ENCODE measurements at regions not wholly inside any gene's neighbourhood (a gene's known extent, or its start where the extent isn't known, plus 50 kb on each side); places are given as distances from the start of the nearest gene placed in this dataset.
"Not testable (repeated sequence)": the region's sequence is repeated elsewhere in the genome, so short reads cannot be mapped to it uniquely, and the experiment has no call there.

DNA sequence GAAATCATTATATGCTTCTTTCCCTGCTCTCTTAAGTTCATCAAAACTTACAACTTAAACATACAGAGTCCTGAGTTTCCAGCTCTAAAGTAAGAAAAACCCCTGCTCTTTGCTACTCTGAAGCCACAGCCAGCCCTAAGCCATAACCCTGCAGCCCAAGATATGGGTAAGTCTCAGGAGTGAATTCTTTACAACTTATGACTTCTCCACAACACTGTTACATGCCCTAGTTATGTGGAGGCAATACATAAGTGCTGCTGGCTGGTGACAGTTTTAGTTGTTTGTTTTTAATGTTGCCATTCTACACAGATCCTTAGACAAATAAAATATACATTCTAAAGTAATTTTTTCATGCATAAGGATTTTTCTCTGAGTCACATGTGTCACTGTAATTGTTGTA is 100.2 kb downstream of the FBXO8 start:
- no peaks in the 10 kb centered on the region for H3K27me3 ChIP-seq (ENCODE audit: control insufficient read depth, insufficient read depth, low read length)
- no peak for DNase-seq
- no peak overlapping the region for H3K4me3 ChIP-seq (ENCODE audit: insufficient read depth, low read depth, low read length)
- H3K36me3 ChIP-seq (replicated peaks; ENCODE audit: control insufficient read depth, insufficient read depth, low read length): no peaks in the 10 kb centered on the region

DNA sequence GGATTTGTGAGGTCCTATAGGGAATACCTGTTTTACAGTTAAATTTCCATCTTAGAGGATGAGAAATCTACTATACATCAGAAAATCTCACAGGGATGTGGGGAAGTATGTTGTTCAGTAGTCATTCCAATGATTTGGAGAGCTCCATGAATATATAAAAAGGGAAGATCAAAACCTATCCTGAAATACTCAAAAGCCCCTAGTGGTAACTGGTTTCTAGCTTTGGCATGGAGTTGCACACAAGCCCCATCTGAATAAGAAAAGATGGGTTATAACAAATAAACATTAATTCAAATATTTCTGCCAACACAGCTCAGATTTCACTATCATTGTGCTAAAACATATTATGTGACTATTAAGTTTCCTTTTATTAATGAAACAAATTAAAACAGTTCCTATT is 101.6 kb downstream of the FBXO8 start:
- Histone ChIP-seq H3K36me3 (replicated peaks; ENCODE audit: control insufficient read depth, insufficient read depth, low read length) (no peaks in the 10 kb centered on the region), H3K4me3 (ENCODE audit: insufficient read depth, low read depth, low read length) (no peak overlapping the region), H3K27me3 (ENCODE audit: control insufficient read depth, insufficient read depth, low read length) (no peaks in the 10 kb centered on the region)
- no peak for DNase-seq

DNA sequence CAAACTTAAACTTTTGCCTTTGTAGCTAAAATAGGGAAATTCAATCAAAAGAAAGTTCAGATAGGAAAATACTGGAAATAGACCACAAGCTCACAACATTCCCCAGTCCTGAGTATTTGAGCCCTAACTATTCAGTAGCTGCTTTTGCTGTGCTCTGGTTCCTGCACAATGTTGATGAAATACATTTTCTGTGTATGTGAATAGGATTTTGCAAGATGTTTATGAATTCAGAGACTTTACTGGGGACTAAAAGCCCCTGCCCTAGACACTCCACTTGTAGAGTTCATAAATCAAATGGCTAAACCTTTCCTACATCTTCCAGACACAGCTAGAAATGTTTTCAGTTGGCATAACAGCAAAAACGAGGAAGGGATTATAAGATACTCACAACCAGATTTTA is 105.9 kb downstream of the FBXO8 start:
- no peak for DNase-seq
- Histone ChIP-seq H3K36me3 (replicated peaks; ENCODE audit: control insufficient read depth, insufficient read depth, low read length) (no peaks in the 10 kb centered on the region), H3K4me3 (ENCODE audit: insufficient read depth, low read depth, low read length) (no peak overlapping the region), H3K27me3 (ENCODE audit: control insufficient read depth, insufficient read depth, low read length) (no peaks in the 10 kb centered on the region)

DNA sequence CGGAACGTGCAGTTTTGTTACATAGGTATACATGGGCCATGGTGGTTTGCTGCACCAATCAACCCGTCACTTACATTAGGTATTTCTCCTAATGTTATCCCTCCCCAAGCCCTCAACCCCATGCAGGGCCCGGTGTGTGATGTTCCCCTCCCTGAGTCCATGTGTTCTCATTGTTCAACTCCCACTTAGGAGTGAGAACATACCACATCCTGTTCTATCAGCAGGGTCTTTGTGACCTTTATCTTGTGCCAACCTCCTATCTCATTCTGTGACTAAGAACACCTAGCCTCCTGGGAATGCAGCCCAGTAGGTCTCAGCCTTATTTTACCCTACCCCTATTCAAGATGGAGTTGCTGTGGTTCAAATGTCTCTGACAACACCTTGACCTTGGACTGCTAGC is 107.6 kb downstream of the FBXO8 start:
- not testable (repeated sequence) for H3K27me3 ChIP-seq (ENCODE audit: control insufficient read depth, insufficient read depth, low read length); H3K4me3 ChIP-seq (ENCODE audit: insufficient read depth, low read depth, low read length); H3K36me3 ChIP-seq (replicated peaks; ENCODE audit: control insufficient read depth, insufficient read depth, low read length); DNase-seq

DNA sequence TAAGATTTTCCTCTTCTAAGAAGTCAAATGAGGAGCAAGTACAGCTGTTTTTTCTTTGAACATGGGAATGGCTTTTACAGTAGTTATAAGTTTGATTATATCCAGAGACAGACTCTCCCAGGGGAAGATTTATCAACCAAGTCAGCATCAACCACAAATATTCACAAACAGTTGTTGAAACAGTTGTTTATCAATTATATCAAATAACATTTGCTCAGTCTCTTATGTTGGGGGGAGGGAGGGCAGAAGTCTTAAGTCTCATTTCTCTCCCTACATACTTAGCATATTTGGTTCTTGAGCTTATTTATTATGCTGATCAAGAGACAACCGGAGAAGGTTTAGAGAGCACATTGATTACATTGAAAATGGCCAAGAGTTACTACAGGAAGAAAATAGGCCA is 110.1 kb downstream of the FBXO8 start:
- no peak for DNase-seq
- no peaks in the 10 kb centered on the region for H3K36me3 ChIP-seq (replicated peaks; ENCODE audit: control insufficient read depth, insufficient read depth, low read length)
- H3K4me3 ChIP-seq (ENCODE audit: insufficient read depth, low read depth, low read length): no peak overlapping the region
- no peaks in the 10 kb centered on the region for H3K27me3 ChIP-seq (ENCODE audit: control insufficient read depth, insufficient read depth, low read length)

DNA sequence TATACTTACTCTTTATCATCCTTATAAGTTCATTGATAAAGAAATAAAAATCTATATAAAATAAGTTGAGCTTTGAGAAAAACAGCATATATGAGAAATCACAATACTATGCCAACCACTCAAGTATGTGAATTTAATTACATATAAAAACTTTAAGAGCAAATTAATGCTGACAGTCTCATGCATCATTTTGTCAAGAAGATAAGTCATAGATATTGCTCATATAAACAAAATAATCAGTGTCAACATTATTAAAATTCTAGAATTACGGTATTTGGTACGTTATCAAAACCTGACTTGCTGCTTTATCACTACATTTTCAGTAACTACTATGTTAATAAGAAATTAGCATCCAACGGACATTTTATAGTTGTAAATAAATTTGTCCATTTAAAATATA is 111.2 kb downstream of the FBXO8 start:
- no peak for DNase-seq
- Histone ChIP-seq H3K4me3 (ENCODE audit: insufficient read depth, low read depth, low read length) (no peak overlapping the region), H3K36me3 (replicated peaks; ENCODE audit: control insufficient read depth, insufficient read depth, low read length) (no peaks in the 10 kb centered on the region), H3K27me3 (ENCODE audit: control insufficient read depth, insufficient read depth, low read length) (no peaks in the 10 kb centered on the region)

DNA sequence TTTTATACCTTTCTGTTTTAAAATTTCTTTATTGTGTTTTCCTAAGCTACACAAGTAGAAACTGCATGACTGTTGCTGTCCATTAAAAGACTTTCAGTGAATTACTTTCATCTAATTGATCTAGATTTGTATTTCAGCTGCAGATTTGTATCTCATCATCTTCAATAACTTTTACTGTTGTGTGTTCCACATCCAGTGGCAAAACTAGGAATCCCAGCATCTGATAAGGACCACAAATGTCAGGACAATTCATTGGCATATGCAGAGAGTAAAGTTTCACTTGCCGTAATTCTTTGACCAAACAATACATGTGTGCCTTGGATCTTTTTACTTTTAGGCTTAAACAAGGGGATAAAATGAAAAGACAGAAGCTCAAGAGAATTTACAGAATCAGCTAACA is 112.6 kb downstream of the FBXO8 start:
- Histone ChIP-seq H3K4me3 (ENCODE audit: insufficient read depth, low read depth, low read length) (no peak overlapping the region), H3K36me3 (replicated peaks; ENCODE audit: control insufficient read depth, insufficient read depth, low read length) (no peaks in the 10 kb centered on the region), H3K27me3 (ENCODE audit: control insufficient read depth, insufficient read depth, low read length) (no peaks in the 10 kb centered on the region)
- DNase-seq: no peak

DNA sequence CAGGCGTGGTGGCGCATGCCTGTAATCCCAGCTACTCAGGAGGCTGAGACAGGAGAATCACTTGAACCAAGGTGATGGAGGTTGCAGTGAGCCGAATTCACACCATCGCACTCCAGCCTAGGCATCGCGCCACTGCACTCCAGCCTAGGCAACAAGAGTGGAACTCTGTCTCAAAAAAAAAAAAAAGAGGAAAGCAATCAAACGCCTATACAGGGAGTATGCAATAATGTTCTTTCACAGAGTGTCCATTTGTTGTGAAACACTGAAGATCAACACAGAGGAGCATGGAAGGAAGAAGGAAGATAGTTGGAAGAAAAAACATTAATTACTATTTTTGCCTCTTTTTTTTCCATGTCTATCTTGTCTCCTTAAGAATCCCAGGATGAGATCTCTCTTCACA is 113.4 kb downstream of the FBXO8 start:
- Histone ChIP-seq H3K27me3 (ENCODE audit: control insufficient read depth, insufficient read depth, low read length) (no peaks in the 10 kb centered on the region), H3K4me3 (ENCODE audit: insufficient read depth, low read depth, low read length) (no peak overlapping the region), H3K36me3 (replicated peaks; ENCODE audit: control insufficient read depth, insufficient read depth, low read length) (no peaks in the 10 kb centered on the region)
- no peak for DNase-seq

DNA sequence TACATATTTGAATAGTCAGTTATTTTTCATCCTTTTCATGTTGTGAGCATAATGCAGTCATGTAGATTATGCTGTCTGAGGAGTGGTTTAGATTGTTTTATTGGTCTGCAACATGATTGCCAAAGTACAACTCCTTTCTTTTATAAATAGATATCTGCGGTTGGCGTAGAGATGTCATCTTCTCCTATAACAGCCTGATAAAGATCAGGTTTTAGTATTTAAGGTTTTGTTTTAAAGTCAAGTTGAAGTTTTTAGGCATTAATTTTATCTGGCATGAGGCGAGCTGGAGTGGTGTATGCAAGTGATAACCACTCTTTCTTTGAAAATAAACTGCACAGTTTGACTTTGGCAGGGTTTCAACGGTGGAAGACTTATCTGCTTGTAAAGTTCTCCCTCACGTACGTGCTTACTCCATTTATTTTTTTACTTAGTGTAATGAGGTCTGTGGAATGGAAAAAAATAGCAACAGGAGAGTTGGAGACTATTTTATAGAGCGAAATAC is 126.3 kb downstream of the FBXO8 start:
- H3K27me3 ChIP-seq (ENCODE audit: control insufficient read depth, insufficient read depth, low read length): no peaks in the 10 kb centered on the region
- no peak overlapping the region for H3K4me3 ChIP-seq (ENCODE audit: insufficient read depth, low read depth, low read length)
- H3K36me3 ChIP-seq (replicated peaks; ENCODE audit: control insufficient read depth, insufficient read depth, low read length): no peaks in the 10 kb centered on the region
- DNase-seq: no peak

- no peaks in the 10 kb centered on the region for H3K27me3 ChIP-seq (ENCODE audit: control insufficient read depth, insufficient read depth, low read length)
- H3K4me3 ChIP-seq (ENCODE audit: insufficient read depth, low read depth, low read length): no peak overlapping the region
- peak; percentile 5 for DNase-seq
- H3K36me3 ChIP-seq (replicated peaks; ENCODE audit: control insufficient read depth, insufficient read depth, low read length): no peaks in the 10 kb centered on the region
Measured at GRCh38 chr4:174156239-174156826, 127.1 kb downstream of the FBXO8 start.

- Histone ChIP-seq H3K4me3 (ENCODE audit: insufficient read depth, low read depth, low read length) (no peak overlapping the region), H3K36me3 (replicated peaks; ENCODE audit: control insufficient read depth, insufficient read depth, low read length) (no peaks in the 10 kb centered on the region), H3K27me3 (ENCODE audit: control insufficient read depth, insufficient read depth, low read length) (no peaks in the 10 kb centered on the region)
- DNase-seq: no peak
Measured at GRCh38 chr4:174154215-174154854, 129.1 kb downstream of the FBXO8 start.

- no peak for DNase-seq
- H3K4me3 ChIP-seq (ENCODE audit: insufficient read depth, low read depth, low read length): no peak overlapping the region
- H3K36me3 ChIP-seq (replicated peaks; ENCODE audit: control insufficient read depth, insufficient read depth, low read length): no peaks in the 10 kb centered on the region
- no peaks in the 10 kb centered on the region for H3K27me3 ChIP-seq (ENCODE audit: control insufficient read depth, insufficient read depth, low read length)
Measured at GRCh38 chr4:174152717-174153466, 130.6 kb downstream of the FBXO8 start.

- H3K36me3 ChIP-seq (replicated peaks; ENCODE audit: control insufficient read depth, insufficient read depth, low read length): no peaks in the 10 kb centered on the region
- no peaks in the 10 kb centered on the region for H3K27me3 ChIP-seq (ENCODE audit: control insufficient read depth, insufficient read depth, low read length)
- no peak for DNase-seq
- no peak overlapping the region for H3K4me3 ChIP-seq (ENCODE audit: insufficient read depth, low read depth, low read length)
Measured at GRCh38 chr4:174147863-174148262, 135.6 kb downstream of the FBXO8 start.

DNA sequence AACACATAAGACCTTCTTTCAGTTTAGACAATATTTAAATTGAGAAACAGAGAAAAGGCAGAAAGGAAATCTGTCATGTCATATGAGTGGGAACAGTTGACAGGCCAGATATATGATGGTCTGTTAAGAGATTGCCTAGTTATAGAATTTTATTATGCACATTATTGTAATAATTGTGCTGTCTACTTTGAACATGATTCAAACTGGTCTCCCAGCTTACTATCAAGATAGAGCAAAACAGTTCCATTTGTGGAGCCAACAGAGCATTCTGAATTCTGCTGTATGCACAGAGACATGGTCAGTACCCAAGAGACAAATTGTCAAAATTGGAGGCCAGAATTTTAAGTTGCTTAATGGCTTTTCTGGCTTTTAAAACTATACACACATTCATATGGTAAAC is 139.4 kb downstream of the FBXO8 start:
- no peak overlapping the region for H3K4me3 ChIP-seq (ENCODE audit: insufficient read depth, low read depth, low read length)
- H3K36me3 ChIP-seq (replicated peaks; ENCODE audit: control insufficient read depth, insufficient read depth, low read length): no peaks in the 10 kb centered on the region
- H3K27me3 ChIP-seq (ENCODE audit: control insufficient read depth, insufficient read depth, low read length): no peaks in the 10 kb centered on the region
- no peak for DNase-seq

- no peaks in the 10 kb centered on the region for H3K36me3 ChIP-seq (replicated peaks; ENCODE audit: control insufficient read depth, insufficient read depth, low read length)
- no peak for DNase-seq
Measured at GRCh38 chr4:174141876-174142275, 141.6 kb downstream of the FBXO8 start.

More at GRCh38 chr4:174141876-174142275, 141.6 kb downstream of the FBXO8 start:
- Histone ChIP-seq H3K4me3 (ENCODE audit: insufficient read depth, low read depth, low read length) (no peak overlapping the region), H3K27me3 (ENCODE audit: control insufficient read depth, insufficient read depth, low read length) (no peaks in the 10 kb centered on the region)

All from H7 (cell line).